Activated T-cell treated with anti-CD3 and anti-CD28 coated beads for 24 hours (primary cell): ENCODE measurements at regions not wholly inside any gene's neighbourhood (a gene's known extent, or its start where the extent isn't known, plus 50 kb on each side); places are given as distances from the start of the nearest gene placed in this dataset.

Experiments used
- DNase-seq: peaks from one replicate; pipeline ENCODE4 v3.0.0-alpha.2; 2020; ENCODE audit warnings: low read depth

DNA sequence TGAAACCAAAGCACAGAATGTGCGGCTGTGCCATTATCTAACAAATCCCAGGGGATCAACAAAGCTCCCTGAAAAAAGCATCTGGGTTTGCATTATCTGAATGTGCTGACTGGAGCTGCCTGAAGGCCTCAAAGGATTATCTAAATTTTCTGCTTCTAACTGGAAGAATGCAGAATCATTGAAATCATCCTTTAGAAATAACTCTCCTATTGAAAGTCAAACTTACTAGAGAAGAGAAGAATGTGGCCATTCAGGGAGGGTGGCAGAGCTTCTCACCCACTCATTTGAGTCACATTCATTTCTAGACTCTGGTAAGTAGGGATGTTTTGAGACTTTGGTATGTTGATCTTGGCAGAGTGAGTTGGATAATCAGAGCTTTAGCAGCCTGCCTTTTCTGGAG is 220.6 kb upstream of the RGS6 start:
- DNase-seq: no peak

DNA sequence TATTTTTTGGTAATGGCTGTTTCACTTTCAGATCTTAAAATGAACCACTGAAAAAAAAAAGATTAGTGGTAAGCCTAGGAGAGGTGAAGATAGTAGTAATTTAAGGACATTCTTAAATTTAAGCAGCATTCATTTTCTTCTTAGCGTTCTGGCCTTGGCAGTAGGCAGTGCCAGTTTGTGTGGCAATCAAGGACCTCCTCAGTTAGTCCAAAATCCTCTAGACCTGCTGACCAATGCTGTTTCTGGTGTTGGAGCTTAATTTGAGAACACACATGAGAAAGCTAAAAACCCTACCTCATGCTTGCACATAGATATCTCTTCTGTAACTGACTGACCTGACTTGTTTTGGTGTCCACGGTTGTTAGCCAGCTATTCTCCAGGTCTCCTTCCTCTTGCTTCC is 219.8 kb upstream of the RGS6 start:
- no peak for DNase-seq

DNA sequence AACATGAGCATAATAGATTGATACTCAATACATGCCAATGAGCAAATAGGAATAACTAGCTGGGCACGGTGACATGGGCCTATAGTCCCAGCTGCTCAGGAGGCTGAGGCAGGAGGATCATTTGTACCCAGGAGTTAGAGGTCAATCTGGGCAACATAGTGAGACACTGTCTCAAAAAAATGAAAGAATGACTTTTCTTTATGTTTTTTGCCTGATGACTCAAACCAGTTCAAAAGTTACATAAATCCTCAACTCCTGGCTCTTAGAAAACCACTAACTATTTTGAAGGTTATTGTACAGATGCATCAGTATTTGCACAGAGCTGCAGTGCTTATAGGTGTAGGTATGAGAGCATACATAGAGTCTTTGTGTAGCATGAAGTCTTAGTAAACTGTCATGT is 219.2 kb upstream of the RGS6 start:
- no peak for DNase-seq

DNA sequence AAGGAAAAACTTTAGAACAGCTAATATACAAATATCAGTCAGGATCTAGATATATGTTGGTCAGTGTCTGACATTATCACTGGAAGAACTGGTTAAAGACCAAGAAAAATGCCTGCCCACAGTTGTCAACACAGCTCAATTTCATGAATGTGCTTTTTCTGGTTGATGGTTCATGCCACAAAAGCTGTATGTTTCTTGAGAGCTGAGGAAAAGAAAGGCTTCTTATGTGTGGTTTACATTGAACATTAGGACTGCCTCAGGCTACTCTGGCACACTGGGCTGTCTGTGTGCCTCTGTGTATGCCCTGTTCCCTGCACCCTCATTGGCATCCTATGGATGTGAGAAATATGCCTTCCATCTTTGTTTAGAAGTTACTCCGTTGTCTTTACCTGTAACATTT is 218.8 kb upstream of the RGS6 start:
- no peak for DNase-seq

DNA sequence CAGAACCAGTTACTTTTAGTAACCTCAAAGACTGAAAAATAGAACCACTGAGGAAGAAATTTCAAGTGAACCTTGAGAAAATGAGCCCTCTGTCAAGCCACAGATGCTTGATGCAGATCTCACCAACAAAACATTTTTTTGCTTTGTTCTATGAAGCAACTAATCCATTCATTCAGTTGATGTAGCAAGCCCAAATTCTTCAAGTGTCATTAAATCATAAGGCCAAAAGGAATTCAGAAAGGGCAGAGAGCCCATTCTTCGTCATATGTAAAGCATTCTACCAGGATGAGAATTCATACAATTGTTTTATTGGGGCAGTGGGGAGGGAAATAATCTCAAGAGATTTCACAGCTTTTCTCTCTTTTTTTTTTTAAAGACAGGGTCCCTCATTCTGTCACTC is 218.0 kb upstream of the RGS6 start:
- DNase-seq: no peak

DNA sequence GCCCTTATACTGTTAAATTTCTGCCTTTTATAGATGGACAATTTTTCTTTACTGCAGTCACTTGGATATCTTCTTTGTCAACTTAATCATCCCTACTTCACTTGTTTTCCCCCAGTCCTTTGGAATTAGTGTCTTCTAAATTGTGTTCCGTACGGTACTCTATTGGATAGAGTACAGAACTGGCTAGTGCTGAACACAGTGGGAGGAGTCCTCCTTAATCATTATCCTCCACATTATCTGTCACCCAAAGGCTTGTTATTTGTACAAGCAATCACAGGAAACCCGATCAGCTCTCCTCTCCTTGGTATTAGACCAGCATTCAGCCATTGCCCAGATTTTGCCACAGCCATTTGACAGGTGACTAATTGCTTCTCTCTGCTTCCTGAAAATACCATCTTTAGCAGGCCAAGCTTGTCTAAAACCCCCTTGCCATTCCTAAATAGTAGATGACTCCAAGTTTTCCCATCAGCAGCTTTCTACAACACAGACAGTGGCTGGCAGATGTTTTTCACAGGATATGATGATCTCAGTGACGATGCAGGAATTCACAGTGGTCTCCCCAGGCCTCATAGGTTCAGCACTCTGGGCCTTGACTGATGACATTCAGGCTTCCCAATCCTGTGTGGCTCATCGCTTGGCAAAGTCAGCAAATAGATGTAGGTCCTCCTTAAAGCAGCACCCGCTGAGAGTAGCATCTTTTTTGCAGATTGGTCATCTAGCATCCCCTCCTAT is 216.0 kb upstream of the RGS6 start:
- DNase-seq: no peak

DNA sequence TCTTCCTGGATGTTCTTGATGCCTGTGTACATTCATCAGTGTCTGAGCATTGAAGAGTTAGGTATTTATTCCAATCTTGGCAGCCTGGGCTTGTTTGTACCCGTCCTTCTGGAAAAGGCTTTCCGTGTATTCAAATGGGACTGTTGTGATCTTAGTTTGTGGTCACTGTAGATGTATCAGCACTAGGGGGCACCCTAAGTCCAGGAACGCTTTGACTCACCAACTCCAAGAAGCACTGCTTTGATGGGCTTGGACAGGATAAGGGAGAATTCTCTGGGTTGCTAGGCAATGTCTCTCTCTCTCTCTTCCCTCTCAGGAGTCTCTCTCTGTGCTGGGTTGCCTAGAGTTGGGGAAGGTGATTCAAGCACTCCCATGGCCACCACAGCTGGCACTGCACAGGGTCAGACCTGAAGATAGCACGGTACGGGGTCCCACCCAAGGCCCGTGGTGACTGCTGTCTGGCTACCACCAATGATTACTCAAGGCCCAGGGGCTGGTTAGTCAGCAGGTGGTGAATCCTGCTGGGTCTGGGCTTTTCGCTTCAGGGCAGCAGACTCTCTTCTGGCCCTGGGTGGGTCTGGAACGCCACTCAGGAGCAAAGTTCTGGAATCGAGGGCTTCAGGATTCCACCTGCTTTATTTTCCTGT is 211.1 kb upstream of the RGS6 start:
- DNase-seq: no peak

DNA sequence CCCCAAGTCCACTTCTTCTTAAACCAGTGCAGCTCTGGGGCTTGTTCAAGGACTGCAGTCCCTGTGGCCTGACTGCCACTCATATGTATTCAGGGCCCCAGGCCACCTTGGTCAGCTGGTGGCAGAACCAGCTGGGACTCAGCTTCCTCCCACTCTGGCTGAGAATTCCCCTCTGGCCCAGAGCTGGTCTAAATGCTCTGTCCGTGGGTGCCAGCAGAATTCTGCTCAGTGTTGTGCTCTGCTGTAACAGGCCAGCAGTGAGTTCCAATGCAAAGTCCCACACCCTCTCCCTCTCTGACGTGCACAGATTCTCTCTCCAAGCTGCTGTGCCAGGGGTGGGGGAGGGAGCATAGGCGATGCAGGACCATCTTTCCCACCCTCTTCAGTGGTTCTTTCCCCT is 210.4 kb upstream of the RGS6 start:
- DNase-seq: no peak

DNA sequence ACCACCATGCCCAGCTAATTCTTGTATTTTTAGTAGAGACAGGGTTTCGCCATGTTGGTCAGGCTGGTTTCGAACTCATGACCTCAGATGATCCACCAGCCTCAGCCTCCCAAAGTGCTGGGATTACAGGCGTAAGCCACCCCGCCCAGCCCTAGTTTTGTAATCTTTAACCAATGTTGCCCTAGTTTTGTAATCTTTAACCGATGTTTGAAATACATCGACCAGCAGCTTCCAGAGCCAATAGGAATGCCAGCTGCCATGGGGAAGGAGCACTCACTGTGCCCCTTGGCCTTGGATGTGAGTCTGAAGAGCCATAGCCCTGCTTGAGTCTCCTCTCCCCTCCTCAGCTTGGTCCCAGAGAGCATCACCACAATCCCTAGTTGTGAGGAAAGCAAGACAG is 209.3 kb upstream of the RGS6 start:
- no peak for DNase-seq

DNA sequence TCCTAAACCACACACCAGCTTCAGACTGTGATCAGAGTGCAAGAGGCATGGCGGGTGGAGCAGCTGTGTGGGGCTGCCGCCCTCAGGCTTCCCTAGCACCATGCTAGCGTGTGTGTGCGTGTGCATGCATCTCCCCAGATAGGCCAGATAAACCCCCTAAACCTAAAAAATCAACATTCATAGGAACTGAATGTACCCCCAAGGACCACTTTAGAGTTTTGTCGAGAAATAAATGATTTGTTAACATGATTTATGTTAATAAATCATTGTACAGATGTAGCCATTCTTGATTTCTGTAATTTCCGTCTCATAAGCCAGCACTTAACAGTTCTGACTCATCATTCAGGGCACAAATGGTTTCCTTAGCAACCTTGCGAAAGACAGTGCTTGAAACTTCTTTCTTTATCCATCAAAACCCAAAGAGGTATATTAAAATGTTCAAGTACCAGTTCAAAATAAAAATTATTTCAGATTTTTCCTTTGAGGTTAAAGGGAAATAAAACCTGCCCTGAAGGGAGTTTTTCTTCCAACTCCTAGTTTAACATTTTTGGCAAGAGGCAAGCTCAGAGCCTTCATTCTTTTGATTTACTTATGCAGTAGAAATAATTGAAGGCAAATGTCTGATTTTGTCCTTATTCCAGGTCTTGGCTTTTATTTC is 206.2 kb upstream of the RGS6 start:
- DNase-seq: no peak

DNA sequence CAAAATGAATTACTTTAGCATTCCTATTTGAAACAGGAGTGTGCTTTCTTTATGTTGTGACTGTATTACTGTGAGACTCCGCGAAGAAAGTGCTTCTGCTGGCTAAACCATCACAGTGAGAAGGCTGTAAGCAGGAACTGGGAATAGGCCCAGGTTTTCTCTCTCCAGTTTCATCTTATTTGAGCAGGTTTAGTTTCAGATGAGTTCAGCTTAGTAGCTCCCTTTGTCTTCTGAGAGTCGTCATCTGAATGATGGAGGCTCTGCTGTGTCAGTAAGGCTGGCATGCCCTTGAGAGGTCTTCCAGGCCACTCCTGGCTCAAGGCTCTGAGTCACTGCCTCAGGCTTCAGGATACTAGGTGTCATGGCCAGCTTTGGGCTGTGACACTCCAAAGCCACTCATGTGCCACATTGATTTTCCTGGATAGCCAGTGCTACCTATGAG is 205.6 kb upstream of the RGS6 start:
- no peak for DNase-seq

DNA sequence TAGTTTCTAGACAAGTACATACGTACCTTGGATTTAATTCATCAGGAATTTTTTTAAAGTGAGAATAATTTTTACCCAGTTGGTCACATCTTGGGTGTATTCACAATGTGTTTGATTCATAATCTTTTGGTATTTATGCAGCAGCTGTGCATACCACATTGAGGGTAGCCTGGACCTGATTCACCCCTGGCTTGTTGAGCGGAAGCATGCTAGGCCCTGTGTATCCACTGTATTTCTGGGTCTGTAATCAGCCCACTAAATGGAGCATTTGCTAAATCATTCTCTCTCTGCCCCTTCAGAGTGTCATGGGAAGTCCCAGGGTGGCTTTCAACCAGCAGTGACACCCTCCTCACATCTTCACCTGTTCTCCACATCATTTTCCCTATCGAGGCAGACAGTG is 203.8 kb upstream of the RGS6 start:
- DNase-seq: no peak

DNA sequence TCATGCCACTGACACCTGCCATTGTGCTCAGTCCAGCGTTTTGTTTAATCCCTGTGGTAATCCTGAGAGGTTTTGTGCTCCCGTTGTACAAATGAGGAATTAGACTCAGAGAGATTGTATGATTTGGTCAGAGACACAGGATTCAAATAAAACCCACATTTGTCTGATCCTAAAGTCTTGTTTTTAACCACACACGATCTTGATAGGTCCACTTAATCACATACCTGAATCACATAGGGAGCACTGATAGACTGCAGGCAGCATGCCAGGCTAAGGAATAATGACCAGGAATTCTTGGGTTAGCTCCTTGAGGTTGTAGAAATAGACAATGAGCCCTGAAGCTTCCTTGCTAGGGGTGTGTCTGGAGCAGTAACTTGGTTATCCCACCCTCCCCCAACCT is 202.6 kb upstream of the RGS6 start:
- DNase-seq: no peak

DNA sequence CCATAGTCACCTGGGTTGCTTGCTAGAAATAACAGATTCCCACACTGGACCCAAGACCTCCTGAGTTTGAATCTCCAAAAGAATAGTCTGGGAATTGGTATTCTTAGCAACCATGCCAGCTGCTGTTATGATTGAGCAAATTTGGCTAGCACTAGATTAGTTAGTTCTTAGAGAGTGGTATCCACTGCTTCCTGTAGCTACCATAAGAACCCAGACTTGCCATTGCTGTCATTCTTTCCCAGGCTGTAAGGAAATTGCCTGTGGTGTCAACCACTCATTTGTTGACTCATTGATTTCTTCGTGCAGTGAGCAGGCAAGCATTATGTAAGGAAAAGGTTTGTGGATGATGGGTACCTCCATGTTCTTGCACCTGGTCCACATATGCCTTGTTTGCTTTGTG is 201.8 kb upstream of the RGS6 start:
- no peak for DNase-seq

DNA sequence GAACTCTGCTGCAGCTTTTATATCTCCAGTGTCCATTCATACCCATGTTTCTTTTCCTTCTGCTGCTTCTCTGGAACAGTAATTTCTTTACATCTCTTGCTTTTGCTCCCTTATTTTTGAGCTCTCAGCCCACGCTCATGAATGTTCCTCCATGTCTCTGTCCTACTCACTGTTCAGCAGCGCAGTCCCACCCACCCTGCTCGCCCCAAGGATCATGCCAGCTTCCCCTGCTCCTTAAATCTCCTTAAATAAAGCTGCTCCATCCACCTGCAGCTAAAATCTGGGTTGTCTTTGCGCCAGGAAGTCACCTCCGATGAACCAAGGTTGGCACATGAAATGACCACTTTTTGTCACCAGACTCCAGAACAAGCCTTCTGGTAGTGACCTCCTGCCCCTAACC is 201.1 kb upstream of the RGS6 start:
- no peak for DNase-seq

DNA sequence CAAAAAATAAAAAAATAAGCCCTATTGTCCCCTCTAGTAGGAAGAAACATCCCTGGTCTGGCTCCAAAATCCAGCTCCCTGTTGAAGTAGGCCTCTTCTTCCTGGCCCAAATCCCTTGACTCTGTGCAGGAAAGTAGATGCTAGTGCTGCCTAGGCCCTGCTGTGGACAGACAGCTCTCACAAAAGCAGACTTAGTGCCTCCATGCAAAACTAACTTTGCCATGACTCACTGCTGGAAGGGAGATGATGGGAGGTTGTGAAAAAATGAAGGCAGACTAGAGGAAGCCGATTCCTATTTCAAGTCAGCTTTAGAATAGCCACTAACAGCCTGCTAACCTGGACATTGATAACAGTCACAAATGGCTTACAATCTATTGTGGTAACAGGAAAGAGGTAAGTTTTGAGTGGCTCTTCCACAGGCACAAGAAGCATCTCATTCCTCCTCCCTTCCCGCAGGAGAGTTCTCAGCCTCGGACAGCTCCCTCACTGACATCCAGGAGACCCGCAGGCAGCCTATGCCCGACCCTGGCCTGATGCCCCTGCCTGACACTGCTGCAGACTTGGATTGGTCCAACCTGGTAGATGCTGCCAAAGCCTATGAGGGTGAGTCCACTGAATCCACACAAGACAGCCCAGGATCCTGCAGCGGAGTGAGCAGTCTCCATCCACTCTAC is 198.9 kb upstream of the RGS6 start:
- no peak for DNase-seq

DNA sequence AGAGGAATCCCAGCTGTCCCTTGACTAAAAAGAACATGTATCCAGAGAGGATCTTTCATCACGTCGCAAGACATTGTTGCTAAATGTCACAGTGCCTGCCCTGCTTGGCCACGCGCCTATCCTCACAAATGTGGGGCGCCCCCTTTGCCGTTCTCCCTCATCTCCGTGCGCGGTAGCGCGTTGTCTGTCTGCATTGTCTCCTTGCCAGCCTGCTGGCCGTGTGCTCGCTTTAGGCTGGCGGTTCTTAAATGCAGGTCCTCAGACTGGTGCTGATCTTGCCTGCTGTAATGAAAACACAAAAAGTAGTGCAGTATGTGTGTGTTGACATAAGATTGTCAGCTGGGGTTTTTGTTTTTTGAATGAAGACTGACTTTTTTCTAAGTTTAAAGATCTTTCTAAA is 198.2 kb upstream of the RGS6 start:
- no peak for DNase-seq

DNA sequence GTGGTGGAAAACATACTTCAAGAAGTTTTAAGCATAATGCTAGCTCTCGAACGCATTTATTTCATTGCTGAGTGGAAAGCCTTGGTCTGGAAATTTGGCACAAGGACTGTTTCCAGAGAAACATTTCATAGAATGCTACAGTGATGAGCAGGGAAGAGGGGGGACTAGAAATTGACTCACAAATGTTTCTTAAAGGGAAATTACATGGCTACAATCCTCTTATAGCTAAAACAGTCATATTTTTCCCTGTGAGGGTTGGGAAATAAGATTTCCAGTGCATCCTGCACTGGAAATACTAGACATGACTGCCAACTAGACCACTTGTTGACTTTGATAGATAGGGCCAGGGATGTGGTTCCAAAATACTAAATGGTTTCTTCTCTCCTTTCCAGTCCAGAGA is 197.3 kb upstream of the RGS6 start:
- no peak for DNase-seq

DNA sequence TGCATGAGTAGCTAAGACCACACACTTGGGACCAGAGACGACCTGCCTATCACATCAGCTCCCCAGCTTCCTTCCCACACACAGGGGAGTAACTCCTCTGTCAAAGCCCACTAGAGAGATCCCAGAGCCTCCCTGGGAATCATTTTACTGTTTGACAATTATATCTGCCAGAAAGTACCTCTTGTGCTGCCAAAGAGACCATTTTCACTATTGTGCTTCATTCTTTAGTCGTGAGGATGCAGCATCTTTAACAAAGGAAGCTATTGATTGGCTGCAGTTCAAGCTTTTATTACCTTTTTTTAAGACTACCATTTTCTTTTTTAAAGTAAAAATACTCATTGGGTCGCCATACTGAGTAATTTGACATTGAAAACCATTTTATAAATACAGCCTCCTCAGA is 194.5 kb upstream of the RGS6 start:
- no peak for DNase-seq

DNA sequence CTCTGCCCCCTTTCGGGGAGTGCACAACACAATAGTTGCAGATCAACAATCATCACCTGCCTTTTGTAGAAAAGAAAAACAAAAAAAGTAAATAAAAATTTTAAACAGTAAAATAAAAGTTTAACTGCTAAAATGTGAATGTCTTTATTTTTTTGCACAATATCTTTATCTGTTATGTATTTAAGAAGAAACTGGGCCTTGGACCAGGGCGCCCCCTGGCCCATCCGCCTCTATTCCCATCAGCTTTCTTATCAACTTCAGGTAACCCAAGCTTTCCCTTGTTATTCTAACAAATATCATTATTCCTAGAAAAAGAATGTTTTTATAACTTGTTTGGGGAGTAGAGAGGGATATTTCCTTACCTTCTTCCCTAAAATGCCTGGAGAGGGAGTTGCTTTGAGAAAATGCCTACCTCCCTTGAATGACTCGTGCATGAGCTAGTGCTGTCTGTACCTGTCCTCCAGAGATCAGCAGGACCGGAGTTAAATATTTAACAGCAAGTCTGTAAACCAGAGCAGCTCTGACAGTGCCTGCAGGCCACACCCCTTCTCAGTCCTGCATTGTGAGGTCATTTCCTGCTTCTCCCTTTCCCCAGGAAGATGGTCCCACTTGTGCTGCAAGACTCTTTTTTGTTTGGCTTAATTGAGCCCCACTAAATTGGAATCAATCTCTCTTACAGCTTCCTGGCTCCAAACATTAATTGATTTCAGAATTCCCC is 192.8 kb upstream of the RGS6 start:
- DNase-seq: no peak

DNA sequence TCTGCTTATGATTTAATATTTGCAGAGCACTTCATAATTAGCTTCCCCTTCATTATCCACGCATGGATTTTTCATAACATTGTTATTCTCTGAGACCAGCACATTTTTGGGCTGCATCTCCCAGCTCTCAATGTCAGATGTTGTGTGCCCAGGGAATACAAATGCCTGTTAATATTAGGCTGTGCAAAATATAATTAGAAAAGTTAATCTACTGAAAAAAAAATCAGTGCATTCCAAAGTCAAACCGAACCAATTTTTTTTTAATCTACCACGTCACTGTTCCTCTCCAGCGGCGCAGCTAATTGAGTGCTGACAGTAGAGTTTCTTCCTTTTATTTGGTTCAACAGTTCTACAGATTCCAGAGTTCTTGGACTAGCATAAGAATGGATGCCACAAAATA is 191.0 kb upstream of the RGS6 start:
- no peak for DNase-seq

DNA sequence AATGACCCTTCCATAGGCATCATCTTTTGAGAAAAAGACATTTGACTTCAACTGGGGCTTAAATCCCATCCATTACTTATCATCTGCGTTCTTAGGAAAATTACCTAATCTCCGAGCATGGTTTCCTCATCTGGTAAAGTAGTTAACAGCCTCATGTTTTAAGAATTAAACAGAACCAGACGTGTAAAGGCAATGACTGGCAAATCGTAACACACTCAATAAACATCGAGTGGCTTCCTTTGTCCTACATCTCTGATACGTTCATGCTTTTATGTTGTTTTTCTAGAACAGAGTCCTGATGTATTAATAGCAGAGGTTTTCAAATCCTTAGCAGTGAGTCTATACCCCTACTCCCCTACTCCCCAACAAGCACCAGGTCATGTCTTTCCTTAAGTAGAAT is 189.7 kb upstream of the RGS6 start:
- no peak for DNase-seq
